Prostate gland (tissue), 2 donors: ENCODE measurements at regions not wholly inside any gene's neighbourhood (a gene's known extent, or its start where the extent isn't known, plus 50 kb on each side); places are given as distances from the start of the nearest gene placed in this dataset.

Experiments used
- DNase-seq: peaks from one replicate; pipeline ENCODE4 v3.0.0-alpha.2; 2019; ENCODE audit warnings: low spot score
- H3K27ac ChIP-seq, 2 donors: fragments of 200-600 bp; sonication (generic); 2 replicates each; pipeline ENCODE4 v1.5.1; 2017 to 2019
- H3K27me3 ChIP-seq: fragments of 200-600 bp; sonication (generic); replicated peaks from 2 replicates; pipeline ENCODE4 v1.5.1; 2019; ENCODE audit not compliant: insufficient read depth
- H3K36me3 ChIP-seq, 2 donors: fragments of 200-600 bp; sonication (generic); 1 replicate in 1 of 2; 2 replicates in 1 of 2; pipeline versions ENCODE4 v1.5.1 to v1.8.1; 2017 to 2019
- H3K4me1 ChIP-seq: fragments of 200-600 bp; sonication (generic); replicated peaks from 2 replicates; pipeline ENCODE4 v1.5.1; 2019
- H3K4me3 ChIP-seq, 2 donors: fragments of 200-600 bp; sonication (generic); 2 replicates each; pipeline ENCODE4 v1.5.1; 2017 to 2019
- H3K9me3 ChIP-seq: fragments of 200-600 bp; sonication (generic); 2 replicates; pipeline ENCODE4 v1.5.1; 2017
- CTCF ChIP-seq, 4 experiments: fragments of 200-600 bp in 2 of 4; fragments of 450-650 bp in 2 of 4; sonication (generic) in 2 of 4; IDR thresholded peaks; 1 replicate in 3 of 4; 2 replicates in 1 of 4; pipeline ENCODE4 v1.5.1; 2016 to 2019; ENCODE audit warnings: antibody characterized with exemption in 4 of 4, mild to moderate bottlenecking in 2 of 4, moderate library complexity in 2 of 4
- POLR2A ChIP-seq: fragments of 450-650 bp; IDR thresholded peaks from one replicate; pipeline ENCODE4 v1.6.1; 2016; ENCODE audit warnings: antibody characterized with exemption, mild to moderate bottlenecking
- POLR2AphosphoS5 ChIP-seq: sonication (generic); formaldehyde crosslinking; IDR thresholded peaks from one replicate; pipeline ENCODE4 v1.6.1; 2017; ENCODE audit warnings: antibody characterized with exemption
- WGBS: methylation state at CpG from one replicate; pipeline ENCODE4 v1.1.5; 2018; 5-methylcytosine and 5-hydroxymethylcytosine counted together
- intact Hi-C: fragments of 100-400 bp; cut with DNase I; formaldehyde crosslinking; loops from one replicate; pipeline ENCODE4 v1.14.2; 2022

GRCh38 chr22:49518436-49518970 lies 309.2 kb downstream of the BRD1 start:
- no peak overlapping the region for H3K27ac ChIP-seq
- H3K4me1 ChIP-seq: no peaks in the 10 kb centered on the region
- intact Hi-C loops: no loop called here
- 38% methylated on average over 16 of the region's 22 CpGs for WGBS
- H3K27me3 ChIP-seq: peaks cover 12% of the 10 kb centered on the region
- no peak overlapping the region for H3K4me3 ChIP-seq
- no peak for DNase-seq
- no peaks in the 10 kb centered on the region for H3K9me3 ChIP-seq
- TF ChIP-seq CTCF (IDR thresholded peaks at IDR 0.05) (no peak), POLR2AphosphoS5 (no peak), POLR2A (no peak)
- no peaks in the 10 kb centered on the region for H3K36me3 ChIP-seq

GRCh38 chr22:49517667-49518185 lies 309.9 kb downstream of the BRD1 start:
- no peak overlapping the region for H3K27ac ChIP-seq
- peaks cover 7% of the 10 kb centered on the region for H3K27me3 ChIP-seq
- intact Hi-C loops: no loop called here
- no peaks in the 10 kb centered on the region for H3K36me3 ChIP-seq
- no peaks in the 10 kb centered on the region for H3K4me1 ChIP-seq
- 32% methylated on average over 19 of the region's 23 CpGs for WGBS
- no peaks in the 10 kb centered on the region for H3K9me3 ChIP-seq
- no peak overlapping the region for H3K4me3 ChIP-seq
- no peak for DNase-seq
- no peak for TF ChIP-seq POLR2AphosphoS5
- TF ChIP-seq POLR2A: no peak
- no peak for TF ChIP-seq CTCF (IDR thresholded peaks at IDR 0.05)

DNA sequence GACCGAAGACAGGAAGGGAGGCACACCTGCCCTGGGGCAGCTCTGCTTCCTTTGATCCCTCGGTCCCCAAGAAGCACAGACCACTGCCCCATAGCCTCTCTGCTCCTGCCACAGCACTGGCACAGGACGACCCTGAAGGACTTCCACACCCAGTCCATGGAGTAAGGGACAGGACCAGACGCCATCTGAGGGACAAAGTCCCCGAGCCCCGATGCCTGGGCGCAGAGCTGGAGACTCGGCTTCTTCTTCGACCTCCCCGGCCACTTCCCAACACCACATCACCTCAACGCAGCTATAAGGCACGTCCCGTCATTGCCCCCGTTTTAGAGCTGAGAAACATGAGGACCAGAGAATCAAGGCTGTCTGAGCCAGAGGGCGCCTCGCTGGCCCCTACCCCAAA lies 310.5 kb downstream of the BRD1 start:
- intact Hi-C loops: no loop called here
- WGBS: 90% methylated on average over 16 of the region's 16 CpGs
- Histone ChIP-seq H3K4me1 (no peaks in the 10 kb centered on the region), H3K27me3 (peaks cover 7% of the 10 kb centered on the region), H3K27ac (no peak overlapping the region), H3K9me3 (no peaks in the 10 kb centered on the region), H3K4me3 (no peak overlapping the region), H3K36me3 (no peaks in the 10 kb centered on the region)
- no peak for DNase-seq
- TF ChIP-seq POLR2A (no peak), POLR2AphosphoS5 (no peak), CTCF (IDR thresholded peaks at IDR 0.05) (no peak)

DNA sequence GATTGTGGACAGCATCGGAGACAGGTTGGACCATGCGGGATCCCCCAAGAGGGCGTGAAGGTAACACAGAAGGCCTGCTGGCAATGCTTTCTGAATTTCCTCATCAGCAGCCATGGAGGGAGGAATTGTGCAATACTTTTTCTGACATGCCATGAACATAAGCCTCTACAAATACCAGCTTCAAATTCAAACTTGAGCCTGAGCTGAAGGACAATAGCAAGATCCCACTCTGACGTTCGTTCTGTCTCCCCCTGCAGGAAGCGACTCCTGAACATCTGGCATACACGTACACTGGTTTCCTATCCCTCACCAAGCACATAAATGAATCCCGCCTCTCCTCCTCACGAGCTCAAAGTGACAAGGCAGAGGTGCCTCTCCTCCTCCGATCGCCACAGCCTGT lies 312.2 kb downstream of the BRD1 start:
- Histone ChIP-seq H3K4me3 (no peak overlapping the region), H3K36me3 (no peaks in the 10 kb centered on the region), H3K27me3 (peaks cover 7% of the 10 kb centered on the region), H3K27ac (no peak overlapping the region), H3K9me3 (no peaks in the 10 kb centered on the region), H3K4me1 (no peaks in the 10 kb centered on the region)
- TF ChIP-seq POLR2A: no peak
- no peak for TF ChIP-seq POLR2AphosphoS5
- WGBS: 67% methylated on average over 11 of the region's 11 CpGs
- intact Hi-C loops: no loop called here
- no peak for DNase-seq

DNA sequence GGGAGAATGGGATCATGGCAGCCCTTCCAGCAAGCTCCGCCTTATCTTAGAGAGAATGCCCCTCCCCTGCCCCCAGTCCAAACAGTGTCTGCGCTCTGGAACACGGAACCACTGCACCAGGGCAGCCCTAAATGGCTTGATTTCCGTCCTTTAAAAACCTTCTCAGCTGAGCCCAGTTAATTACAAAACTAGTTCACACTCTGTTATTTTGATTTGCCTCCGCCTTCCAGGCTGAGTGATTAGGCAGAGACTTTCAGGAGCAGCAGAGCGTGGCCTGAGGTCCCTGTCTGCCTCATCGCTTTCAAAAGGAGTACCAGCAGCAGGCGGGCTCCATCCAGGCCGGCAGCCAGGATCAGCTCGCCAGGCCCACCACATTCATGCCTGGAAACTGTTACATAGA lies 313.0 kb downstream of the BRD1 start:
- H3K9me3 ChIP-seq: no peaks in the 10 kb centered on the region
- no peak for DNase-seq
- peaks cover 7% of the 10 kb centered on the region for H3K27me3 ChIP-seq
- 76% methylated on average over 10 of the region's 10 CpGs for WGBS
- H3K27ac ChIP-seq: no peak overlapping the region
- H3K36me3 ChIP-seq: no peaks in the 10 kb centered on the region
- TF ChIP-seq POLR2A (no peak), CTCF (IDR thresholded peaks at IDR 0.05) (no peak), POLR2AphosphoS5 (no peak)
- H3K4me1 ChIP-seq: no peaks in the 10 kb centered on the region
- H3K4me3 ChIP-seq: no peak overlapping the region
- intact Hi-C loops: no loop called here
